NCI-H69 (cell line): ENCODE measurements at regions not wholly inside any gene's neighbourhood (a gene's known extent, or its start where the extent isn't known, plus 50 kb on each side); places are given as distances from the start of the nearest gene placed in this dataset.
A peak's percentile ranks its signal among the peaks of the same experiment; 100 is the strongest.

Experiments used
- DNase-seq: peaks from one replicate; lab custom pipeline; 2025; lab: John Stamatoyannopoulos, UW

GRCh38 chr15:31554261-31554660 lies 227.6 kb downstream of the KLF13 start:
- DNase-seq = no peak

DNA sequence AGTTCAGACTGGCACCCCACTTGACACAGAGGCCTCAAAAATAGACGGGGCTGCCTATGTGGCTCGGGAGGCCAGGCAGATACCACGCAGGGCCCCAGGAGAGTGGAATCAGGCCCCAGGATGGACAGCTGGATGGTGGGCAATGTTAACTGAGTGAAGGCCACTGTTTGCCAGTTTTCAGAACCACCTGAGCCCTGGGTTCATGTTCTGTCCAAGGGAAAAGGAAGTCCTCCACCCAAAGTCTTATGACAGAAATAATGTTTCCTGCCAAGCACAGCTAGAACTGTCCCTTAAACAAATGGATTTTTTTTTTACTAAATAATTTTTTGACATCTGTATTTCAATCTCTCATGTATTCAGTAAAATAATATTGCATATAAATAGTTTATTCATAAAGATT lies 228.4 kb downstream of the KLF13 start:
- DNase-seq = no peak

DNA sequence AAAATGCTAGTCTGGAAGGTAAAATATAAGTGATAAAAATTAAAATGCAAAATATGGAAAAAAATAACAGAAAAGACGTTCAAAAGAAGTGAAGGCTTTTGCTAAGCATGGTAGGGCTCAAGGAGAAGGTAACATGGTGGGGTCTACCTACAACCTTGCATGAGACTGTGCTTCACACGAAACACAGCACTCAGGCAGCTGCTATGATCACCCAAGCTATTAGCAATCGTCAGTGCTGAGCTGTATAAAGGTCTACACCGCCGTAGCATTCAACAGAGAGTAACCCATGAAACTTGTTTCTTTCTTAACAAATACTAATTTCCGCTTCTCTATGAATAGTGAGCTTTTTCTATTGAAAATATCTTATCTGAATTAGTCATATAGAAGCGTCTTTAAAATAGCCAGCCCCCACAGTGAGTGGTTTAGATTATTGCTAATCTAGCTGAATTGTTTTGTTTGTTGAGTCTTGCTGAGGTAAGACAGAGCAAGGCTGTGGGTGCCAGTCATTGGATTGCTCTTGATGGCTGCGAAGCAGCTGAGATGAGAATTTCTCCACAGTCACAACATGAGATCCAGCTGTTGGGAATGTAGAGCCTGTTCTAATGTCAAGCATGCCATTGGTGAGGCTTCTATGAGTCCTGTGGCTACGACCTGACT lies 230.0 kb downstream of the KLF13 start:
- no peak for DNase-seq

DNA sequence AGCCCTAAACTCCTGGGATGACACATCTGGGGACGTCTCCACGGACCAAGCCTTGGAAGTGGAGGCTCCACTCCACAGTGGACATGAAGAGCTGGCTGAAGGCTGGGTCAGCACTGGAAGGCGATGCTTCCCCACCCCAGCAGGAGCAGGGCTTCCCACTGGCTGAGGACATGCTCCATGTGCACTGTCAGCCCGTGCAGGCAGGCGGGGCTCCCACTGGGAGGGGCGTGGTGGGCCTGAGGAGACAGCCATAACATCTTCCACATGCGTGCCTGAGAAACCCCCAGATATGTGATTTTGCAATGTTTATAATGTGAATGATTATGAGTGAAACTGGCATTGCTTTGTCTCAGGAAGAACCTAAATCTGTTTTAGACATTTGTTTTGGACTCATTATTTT lies 231.3 kb downstream of the KLF13 start:
- DNase-seq = no peak

DNA sequence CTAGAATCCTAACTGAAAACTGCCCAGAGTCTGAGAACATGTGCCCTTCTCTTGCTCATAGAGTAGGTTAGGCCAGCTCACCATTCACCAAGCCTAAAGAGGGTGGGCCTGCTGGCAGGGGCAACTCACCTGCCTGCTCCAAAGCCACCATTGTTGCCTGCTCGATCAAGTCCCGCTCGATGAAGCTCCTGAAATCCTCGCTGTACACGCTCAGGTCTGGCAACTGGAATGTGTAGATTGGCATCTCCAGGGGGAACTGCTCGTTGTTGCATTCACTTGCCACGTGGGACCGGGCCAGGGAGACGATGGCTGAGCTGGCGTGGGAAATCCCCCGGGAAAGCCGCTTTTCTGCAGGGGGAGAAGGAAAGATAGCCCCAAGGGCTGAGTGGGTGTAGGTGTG lies 232.2 kb downstream of the KLF13 start:
- no peak for DNase-seq

DNA sequence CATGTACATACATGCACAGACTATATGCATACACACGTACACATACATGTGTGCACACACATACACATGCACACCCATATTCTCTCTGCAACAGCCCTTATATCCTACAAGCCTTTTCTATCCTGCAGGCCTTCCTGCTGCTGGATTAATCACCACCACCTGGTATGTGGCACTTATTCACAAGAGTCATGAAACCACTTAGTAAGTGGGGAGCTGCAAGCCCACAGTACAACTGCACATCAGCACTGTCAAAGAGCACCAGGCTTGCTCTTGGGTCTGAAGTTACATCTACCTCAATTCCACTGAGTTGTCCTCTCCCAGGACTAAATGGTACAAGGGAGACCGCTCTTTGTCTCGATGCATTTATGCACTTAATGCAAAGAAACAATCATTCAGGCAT lies 233.2 kb downstream of the KLF13 start:
- no peak for DNase-seq

DNA sequence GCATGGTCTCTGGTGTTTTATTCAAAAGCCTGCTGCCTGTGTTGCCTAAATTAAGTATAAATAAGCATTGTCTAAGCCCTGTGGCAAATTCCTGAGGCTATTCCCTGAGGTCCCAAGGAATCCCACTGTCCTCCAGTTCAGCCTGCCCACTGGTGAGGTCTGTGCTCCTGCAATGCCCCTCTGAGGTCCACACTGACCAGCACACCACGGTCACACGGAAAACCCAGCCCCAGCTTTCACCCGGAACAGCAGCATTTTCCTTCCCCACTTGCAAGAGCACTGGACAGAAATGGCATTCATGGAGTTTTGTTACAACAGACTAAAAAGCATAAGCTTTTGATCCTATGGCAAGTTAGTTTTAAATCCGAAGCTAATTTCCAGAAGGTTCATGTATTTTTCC lies 234.0 kb downstream of the KLF13 start:
- no peak for DNase-seq

DNA sequence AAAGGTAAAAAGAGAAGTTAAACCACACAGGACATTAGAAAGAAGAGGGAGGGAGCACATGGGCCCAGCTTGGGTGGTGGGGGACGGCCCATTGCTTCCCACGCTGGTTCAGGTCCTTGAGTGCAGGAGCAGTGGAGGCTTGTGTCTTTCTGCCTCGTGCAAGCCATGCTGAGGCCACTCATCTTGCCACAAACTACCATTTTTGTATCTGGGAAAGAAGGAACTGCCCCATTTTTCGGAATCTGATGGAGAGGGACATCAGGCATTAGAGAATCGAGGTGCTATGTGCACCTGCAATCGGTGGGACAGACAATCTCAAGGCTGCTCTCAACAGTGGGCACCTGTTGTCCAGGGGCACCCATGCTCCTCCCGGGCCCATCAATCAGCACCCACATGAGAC lies 234.5 kb downstream of the KLF13 start:
- no peak for DNase-seq

GRCh38 chr15:31563001-31563400 lies 236.4 kb downstream of the KLF13 start:
- DNase-seq = no peak

DNA sequence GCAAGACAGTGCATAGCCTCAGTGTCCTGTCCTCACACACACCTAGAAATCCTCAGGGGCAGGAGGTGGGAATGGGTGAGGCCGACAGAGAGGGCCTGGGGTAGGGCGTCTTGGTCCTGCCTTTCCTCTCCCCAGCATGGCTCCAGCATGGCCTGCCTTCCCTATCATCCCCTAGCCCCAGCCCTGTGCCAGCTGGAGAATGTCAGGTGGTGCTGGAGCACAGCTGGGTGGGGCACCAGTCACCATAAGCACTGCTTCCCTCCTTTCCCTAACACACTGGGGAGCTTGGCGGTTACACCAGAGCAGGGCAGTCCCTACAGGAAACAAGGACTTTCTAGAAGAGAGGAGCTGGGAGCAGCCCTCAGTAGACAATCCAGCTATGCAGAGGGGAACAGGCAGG lies 236.8 kb downstream of the KLF13 start:
- peak; percentile 29 for DNase-seq

- DNase-seq = no peak
Measured at GRCh38 chr15:31567861-31568260, 241.2 kb downstream of the KLF13 start.

- no peak for DNase-seq
Measured at GRCh38 chr15:31569836-31570235, 243.2 kb downstream of the KLF13 start.

- no peak for DNase-seq
Measured at GRCh38 chr15:31570591-31570990, 244.0 kb downstream of the KLF13 start.

DNA sequence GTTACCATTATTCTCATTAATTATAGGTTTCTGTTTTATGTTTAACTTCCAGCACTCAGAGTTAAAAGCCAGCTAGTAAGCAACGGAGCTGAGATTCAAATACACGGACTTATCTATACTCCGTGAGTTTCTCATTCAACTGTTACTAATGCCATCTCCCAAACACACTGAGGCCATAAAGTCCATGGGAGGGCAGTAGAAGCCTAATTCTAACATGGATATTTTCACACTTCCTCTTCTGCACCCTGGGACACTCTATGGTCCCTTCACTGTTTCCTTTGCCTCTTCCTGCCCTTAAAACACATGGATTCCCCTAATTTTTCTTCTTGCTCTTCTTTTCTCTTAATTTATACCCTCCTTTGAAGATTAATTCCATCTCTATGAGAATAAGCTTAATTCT lies 245.0 kb downstream of the KLF13 start:
- DNase-seq = peak; percentile 50

DNA sequence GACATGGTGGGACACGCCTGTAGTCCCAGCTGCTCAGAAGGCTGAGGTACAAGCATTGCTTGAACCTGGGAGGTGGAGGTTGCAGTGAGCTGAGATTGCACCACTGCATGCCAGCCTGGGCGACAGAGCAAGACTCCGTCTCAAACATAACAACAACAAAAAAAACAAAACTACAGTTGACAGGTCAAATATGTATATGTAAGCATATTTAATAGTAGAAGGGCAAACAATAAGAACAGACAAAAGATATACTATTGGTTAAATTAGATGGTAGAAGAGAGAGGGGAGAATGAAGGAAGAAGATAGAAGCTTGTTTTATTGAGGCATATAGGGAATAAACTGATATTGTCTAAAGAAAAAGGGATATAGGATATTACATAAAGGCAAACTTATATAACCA lies 247.1 kb downstream of the KLF13 start:
- no peak for DNase-seq

- DNase-seq = no peak
Measured at GRCh38 chr15:31574766-31575165, 248.1 kb downstream of the KLF13 start.

- DNase-seq = no peak
Measured at GRCh38 chr15:31577108-31577507, 250.5 kb downstream of the KLF13 start.

DNA sequence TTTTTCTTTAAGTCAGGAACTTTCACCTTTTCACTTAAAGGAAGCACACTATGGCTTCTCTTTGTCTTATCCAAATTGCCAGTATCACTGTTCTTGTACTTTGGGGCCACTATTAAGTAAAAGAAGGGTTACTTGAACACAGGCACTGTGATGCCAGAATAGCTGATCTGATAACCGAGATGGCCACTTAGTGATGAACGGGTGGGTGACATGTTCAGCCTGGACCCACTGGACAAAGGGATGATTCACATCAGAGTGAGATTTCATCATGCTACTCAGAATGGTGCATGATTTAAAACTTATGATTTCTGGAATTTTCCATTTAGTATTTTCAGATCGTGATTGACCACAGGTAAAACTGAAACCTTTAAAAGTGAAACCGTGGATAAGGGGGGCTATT lies 252.6 kb downstream of the KLF13 start:
- no peak for DNase-seq

DNA sequence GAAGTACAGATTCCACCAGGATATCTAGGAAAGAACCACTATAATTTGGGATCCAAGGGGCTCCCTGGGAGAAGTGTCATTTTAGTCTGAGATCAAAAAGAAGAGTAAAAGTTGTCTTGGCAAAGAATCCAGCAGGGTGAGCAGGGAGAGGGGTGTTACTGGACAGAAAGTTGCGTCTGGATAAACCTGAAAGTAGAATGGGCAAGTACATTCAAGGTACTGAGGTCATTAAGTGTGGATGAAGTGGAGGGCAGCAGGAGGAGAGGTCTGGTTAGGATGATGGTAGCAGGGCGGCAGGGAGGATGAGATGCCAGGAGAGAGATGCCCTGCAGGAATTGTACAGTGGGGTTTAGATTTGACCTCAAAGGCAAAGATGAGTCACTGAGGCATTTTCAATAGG lies 253.3 kb downstream of the KLF13 start:
- no peak for DNase-seq

DNA sequence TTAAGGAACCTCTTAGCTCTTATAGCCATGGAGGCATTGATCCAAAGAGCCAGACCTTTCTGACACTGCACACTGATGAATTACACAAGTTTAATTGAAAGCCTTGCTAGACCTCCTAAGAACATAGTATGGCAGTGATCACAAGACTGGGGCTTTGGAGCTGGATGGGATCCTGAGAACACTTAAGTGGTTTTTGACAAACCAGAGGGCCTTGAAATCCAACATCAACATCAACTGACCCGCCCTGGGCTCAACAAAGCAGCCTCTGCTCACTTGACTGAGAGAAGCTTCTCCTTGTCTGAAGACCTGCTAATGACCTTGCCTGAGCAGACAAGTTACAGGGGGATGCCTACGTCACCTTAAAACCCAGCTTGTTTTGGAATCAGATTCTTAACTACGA lies 257.6 kb downstream of the KLF13 start:
- no peak for DNase-seq

DNA sequence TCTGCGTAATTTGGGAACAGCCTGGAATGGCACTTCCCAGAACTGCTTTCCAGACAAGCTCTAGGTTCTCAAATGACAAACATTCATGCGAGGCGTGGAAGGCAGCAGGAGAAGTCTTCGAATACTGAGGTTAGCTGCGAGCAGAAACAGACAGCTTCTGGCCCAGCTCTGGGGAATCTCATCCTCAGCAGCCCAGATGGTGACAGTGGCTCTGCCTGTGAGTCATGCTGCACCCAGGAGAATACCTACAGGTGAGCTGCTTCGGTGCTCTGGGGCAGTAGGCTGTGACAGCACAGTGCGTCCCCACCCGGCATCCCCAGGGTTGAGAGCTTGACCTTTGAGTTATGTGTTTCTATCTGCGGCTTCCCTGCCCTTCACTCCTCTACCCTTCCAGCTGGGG lies 258.6 kb downstream of the KLF13 start:
- DNase-seq = no peak

DNA sequence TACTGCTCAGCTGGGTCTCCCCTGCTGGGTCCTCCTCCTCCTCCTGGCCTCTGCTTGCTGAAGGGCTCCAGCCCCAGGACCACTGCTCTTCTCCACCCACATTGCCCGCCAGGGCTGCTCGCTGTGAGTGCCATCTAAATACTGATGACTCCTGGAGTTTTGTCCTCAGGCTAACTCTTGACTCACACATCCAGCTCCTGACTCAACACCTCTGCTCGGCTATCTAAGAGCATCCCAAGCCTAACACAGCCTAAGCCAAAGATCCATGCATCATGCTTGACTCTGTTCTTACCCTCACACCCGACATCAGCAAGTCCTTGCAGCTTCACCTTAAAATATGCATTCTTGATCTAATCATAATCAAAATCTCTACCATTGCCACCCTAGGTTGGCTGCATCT lies 260.2 kb downstream of the KLF13 start:
- no peak for DNase-seq

DNA sequence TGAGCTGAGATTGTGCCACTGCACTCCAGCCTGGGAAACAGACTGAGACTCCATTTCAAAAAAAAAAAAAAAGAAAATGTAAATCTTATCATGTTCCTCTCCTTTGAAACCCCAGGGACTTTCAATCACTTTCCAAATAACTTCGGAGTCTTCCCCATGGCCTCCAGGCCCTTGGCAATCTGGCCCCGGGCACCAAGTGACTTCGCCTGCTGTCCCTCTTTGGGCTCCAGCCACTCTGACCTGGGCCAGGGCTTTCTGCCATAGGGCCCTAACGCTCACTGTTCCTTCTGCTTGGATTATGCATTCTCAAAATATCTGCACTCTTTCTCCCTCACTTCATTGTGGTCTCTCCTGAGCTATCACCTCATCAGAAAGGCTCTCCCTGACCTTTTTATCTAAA lies 260.9 kb downstream of the KLF13 start:
- DNase-seq = no peak

DNA sequence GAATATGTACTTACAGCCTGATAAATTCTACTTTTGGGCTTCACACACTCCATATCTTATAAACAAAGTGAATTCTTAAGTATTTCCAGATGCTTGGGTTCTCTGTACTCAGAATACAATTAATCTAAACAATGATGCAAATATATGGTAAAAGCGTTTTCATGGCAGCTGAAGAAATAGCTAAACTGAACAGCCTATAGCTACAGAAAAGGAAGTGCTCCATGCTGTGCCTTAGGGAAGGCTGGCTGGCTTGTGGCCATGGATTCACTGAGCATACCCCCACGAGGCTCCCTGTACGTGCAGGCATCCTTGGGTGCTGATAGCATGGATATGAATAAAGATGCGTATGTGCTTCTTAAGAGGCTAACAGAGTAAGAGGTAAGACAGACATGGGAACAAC lies 264.0 kb downstream of the KLF13 start:
- DNase-seq = peak; percentile 28

- DNase-seq = no peak
Measured at GRCh38 chr15:31591908-31592307, 265.3 kb downstream of the KLF13 start.
